GM12878 (cell line): ENCODE measurements at regions not wholly inside any gene's neighbourhood (a gene's known extent, or its start where the extent isn't known, plus 50 kb on each side); places are given as distances from the start of the nearest gene placed in this dataset.

Source experiments
- ATAC-seq: fragments of 200-7000 bp; cut with Tn5 transposase; 3 replicates; pipeline ENCODE4 v1.9.1; 2020; ENCODE audit warnings: mild to moderate bottlenecking, moderate library complexity
- BruUV-seq: library from RNA; stranded (reverse); fragments of 400-500 nt; replicated peaks from 2 replicates; lab custom pipeline; 2021; lab: Mats Ljungman, UMichigan
- CTCF ChIA-PET: fragments of 300-600 bp; sonication (Branson Sonifier 250); formaldehyde crosslinking; extraction: SDS; loops from one replicate; lab custom pipeline; 2021; ENCODE audit warnings: inconsistent platforms; lab: Yijun Ruan, JAX
- POLR2A ChIA-PET: fragments of 350-600 bp; formaldehyde crosslinking; extraction: SDS; loops from one replicate; lab custom pipeline; 2021; ENCODE audit warnings: inconsistent platforms; lab: Charles Lee
- RAD21 ChIA-PET: fragments of 300-600 bp; sonication (Branson Sonifier 250); formaldehyde crosslinking; loops from one replicate; lab custom pipeline; 2023; ENCODE audit warnings: antibody characterized with exemption; ENCODE audit not compliant: unreplicated experiment; lab: Charles Lee
- SMC1A ChIA-PET: fragments of 300-600 bp; sonication (Branson Sonifier 250); formaldehyde crosslinking; loops from one replicate; lab custom pipeline; 2023; ENCODE audit not compliant: unreplicated experiment, uncharacterized antibody; lab: Charles Lee
- DNase-seq: peaks from one replicate; pipeline ENCODE4 v3.0.0-alpha.2; 2011; ENCODE audit warnings: low read depth, low spot score
- FAIRE-seq: peaks from 3 replicates; lab custom pipeline; 2011; peaks lifted over from hg19 to GRCh38; lab: Jason Lieb, UNC
- H2AFZ ChIP-seq: 2 replicates; pipeline ENCODE4 v1.6.0; 2011; ENCODE audit warnings: low read depth, low read length, control low read depth; ENCODE audit not compliant: control insufficient read depth
- H3K27ac ChIP-seq: 2 replicates; pipeline ENCODE4 v1.5.1; 2011; ENCODE audit warnings: control low read depth; ENCODE audit not compliant: control insufficient read depth, insufficient read depth
- H3K27me3 ChIP-seq, 2 experiments: replicated peaks in 1 of 2; 2 replicates each; pipeline versions ENCODE4 v1.6.0 to v1.6.1; 2011; ENCODE audit warnings: low read length in 1 of 2; ENCODE audit not compliant: control insufficient read depth in 2 of 2, insufficient read depth in 2 of 2
- H3K36me3 ChIP-seq, 2 experiments: 2 replicates each; pipeline ENCODE4 v1.5.1; 2011; ENCODE audit warnings: low read length in 1 of 2; ENCODE audit not compliant: control insufficient read depth in 2 of 2, insufficient read depth in 2 of 2
- H3K4me1 ChIP-seq: 2 replicates; pipeline ENCODE4 v1.6.1; 2011; ENCODE audit warnings: mild to moderate bottlenecking, low read length, moderate library complexity, mixed read lengths; ENCODE audit not compliant: control insufficient read depth, insufficient read depth
- H3K4me2 ChIP-seq: 2 replicates; pipeline ENCODE4 v1.6.0; 2011; ENCODE audit warnings: control low read depth; ENCODE audit not compliant: control insufficient read depth, insufficient read depth
- H3K4me3 ChIP-seq: fragments of 200-600 bp; sonication (generic); 2 replicates; pipeline ENCODE4 v1.5.1; 2016
- H3K79me2 ChIP-seq: 2 replicates; pipeline ENCODE4 v1.6.0; 2011; ENCODE audit warnings: low read length; ENCODE audit not compliant: control insufficient read depth, insufficient read depth
- H3K9ac ChIP-seq: 2 replicates; pipeline ENCODE4 v1.8.0; 2011; ENCODE audit warnings: low read length, control low read depth, mixed read lengths; ENCODE audit not compliant: control insufficient read depth, insufficient read depth
- H3K9me3 ChIP-seq: replicated peaks from 3 replicates; pipeline ENCODE4 v1.5.1; 2011; ENCODE audit warnings: mild to moderate bottlenecking, low read length; ENCODE audit not compliant: control insufficient read depth, insufficient read depth
- H4K20me1 ChIP-seq: 2 replicates; pipeline ENCODE4 v1.6.0; 2011; ENCODE audit not compliant: control insufficient read depth, insufficient read depth
- GATAD2B ChIP-seq: fragments of 450-650 bp; conservative IDR thresholded peaks from 2 replicates; pipeline ENCODE4 v1.6.1; 2017; ENCODE audit warnings: low read depth, mild to moderate bottlenecking, moderate library complexity
- NFYA ChIP-seq: IDR thresholded peaks from 2 replicates; pipeline ENCODE4 v1.6.1; 2011; ENCODE audit warnings: low read depth, mild to moderate bottlenecking, low read length, improper control_type of control experiment, borderline replicate concordance
- PAX5 ChIP-seq: IDR thresholded peaks from 2 replicates; pipeline ENCODE4 v1.6.1; 2011; ENCODE audit warnings: low read depth, low read length, borderline replicate concordance
- POLR2A ChIP-seq: IDR thresholded peaks from 2 replicates; pipeline ENCODE4 v1.6.1; 2011; ENCODE audit warnings: low read depth, mild to moderate bottlenecking, low read length
- RB1 ChIP-seq: fragments of 450-650 bp; formaldehyde crosslinking; IDR thresholded peaks from 2 replicates; pipeline ENCODE4 v1.6.1; 2017; ENCODE audit warnings: mild to moderate bottlenecking, borderline replicate concordance
- SMAD5 ChIP-seq: IDR thresholded peaks from 2 replicates; pipeline ENCODE4 v1.6.1; 2016; ENCODE audit warnings: antibody characterized with exemption, low read depth
- SMC3 ChIP-seq: IDR thresholded peaks from 2 replicates; pipeline ENCODE4 v1.6.1; 2011; ENCODE audit warnings: low read length, improper control_type of control experiment, borderline replicate concordance
- SRF ChIP-seq, 2 experiments: IDR thresholded peaks; 2 replicates each; pipeline ENCODE4 v1.6.1; 2011; ENCODE audit warnings: low read depth in 2 of 2, low read length in 2 of 2, mild to moderate bottlenecking in 1 of 2, moderate library complexity in 1 of 2
- STAT1 ChIP-seq: fragments of 450-650 bp; conservative IDR thresholded peaks from 2 replicates; pipeline ENCODE4 v1.6.1; 2014; ENCODE audit warnings: antibody characterized with exemption, mild to moderate bottlenecking
- TAF1 ChIP-seq: IDR thresholded peaks from 2 replicates; pipeline ENCODE4 v1.6.1; 2011; ENCODE audit warnings: mild to moderate bottlenecking, low read depth, low read length, borderline replicate concordance
- TCF3 ChIP-seq: IDR thresholded peaks from 2 replicates; pipeline ENCODE4 v1.6.1; 2012; ENCODE audit warnings: low read depth, mild to moderate bottlenecking, low read length, borderline replicate concordance; ENCODE audit not compliant: insufficient read depth
- YBX1 ChIP-seq: fragments of 450-650 bp; IDR thresholded peaks from 2 replicates; pipeline ENCODE4 v1.6.1; 2016; ENCODE audit warnings: antibody characterized with exemption
- WGBS: methylation state at CpG from one replicate; pipeline ENCODE4 v1.1.6; 2016; ENCODE audit warnings: low lambda C conversion rate; ENCODE audit not compliant: insufficient replicate concordance, insufficient coverage; ENCODE audit errors: missing lambda C conversion rate; 5-methylcytosine and 5-hydroxymethylcytosine counted together
- in situ Hi-C: fragments of 300-500 bp; cut with MboI; formaldehyde crosslinking; loops from 9 replicates; pipeline ENCODE4 v1.14.3; 2018; ENCODE audit warnings: mixed read lengths
- intact Hi-C: fragments of 100-400 bp; cut with micrococcal nuclease; formaldehyde crosslinking; loops from one replicate; pipeline ENCODE4 v1.14.2; 2022; ENCODE audit not compliant: unreplicated experiment

- FAIRE-seq (no peak), ATAC-seq (no peak), DNase-seq (no peak)
- ChIA-PET RAD21 (no interaction called here), POLR2A (no interaction called here), CTCF (interaction anchor here (1.6 kb wide), 1 partner anchor 47 kb away, joined by 7 read pairs; no protein-coding TSS in a partner anchor), SMC1A (interaction anchor here (4.7 kb wide), 1 partner anchor 11 kb away, joined by 39 read pairs; no protein-coding TSS in a partner anchor)
- WGBS, result 35% methylated on average over 8 of the region's 8 CpGs
- Histone ChIP-seq H3K9me3 (no peaks in the 10 kb centered on the region; the same call in 1 of the 3 replicates), H3K4me3 (no peak overlapping the region), H3K9ac (no peak overlapping the region), H3K27ac (no peak overlapping the region), H3K79me2 (no peaks in the 10 kb centered on the region), H3K27me3 (no peaks in the 10 kb centered on the region), H3K36me3 (no peaks in the 10 kb centered on the region), H4K20me1 (no peaks in the 10 kb centered on the region), H2AFZ (no peak overlapping the region), H3K4me1 (peaks cover 10% of the 10 kb centered on the region), H3K4me2 (no peak overlapping the region)
- BruUV-seq, result no TSS peak
- TF ChIP-seq PAX5, result no peak
- no peak for TF ChIP-seq TCF3
- no peak for TF ChIP-seq GATAD2B
- TF ChIP-seq YBX1, result no peak
- no peak for TF ChIP-seq STAT1
- TF ChIP-seq SRF (IDR thresholded peaks at IDR 0.05; ENCODE audit: low read depth in 2 of 2, low read length in 2 of 2), result no peak
- no peak for TF ChIP-seq SMC3
- no peak for TF ChIP-seq RB1
- TF ChIP-seq NFYA, result no peak
- no peak for TF ChIP-seq TAF1
- TF ChIP-seq SMAD5, result no peak
- no peak for TF ChIP-seq POLR2A
- in situ Hi-C loops, result no loop called here
- intact Hi-C loops, result no loop called here
These were observed 326.1 kb upstream of the NCAM1 start for GRCh38 chr11:112634995-112635737.
